ENCODE measurements at regions not wholly inside any gene's neighbourhood (a gene's known extent, or its start where the extent isn't known, plus 50 kb on each side); places are given as distances from the start of the nearest gene placed in this dataset.

GRCh38 chr14:32255789-32256188 lies 52.7 kb upstream of the RNU6-8 start (continued):
- TF ChIP-seq, protein P1, sequence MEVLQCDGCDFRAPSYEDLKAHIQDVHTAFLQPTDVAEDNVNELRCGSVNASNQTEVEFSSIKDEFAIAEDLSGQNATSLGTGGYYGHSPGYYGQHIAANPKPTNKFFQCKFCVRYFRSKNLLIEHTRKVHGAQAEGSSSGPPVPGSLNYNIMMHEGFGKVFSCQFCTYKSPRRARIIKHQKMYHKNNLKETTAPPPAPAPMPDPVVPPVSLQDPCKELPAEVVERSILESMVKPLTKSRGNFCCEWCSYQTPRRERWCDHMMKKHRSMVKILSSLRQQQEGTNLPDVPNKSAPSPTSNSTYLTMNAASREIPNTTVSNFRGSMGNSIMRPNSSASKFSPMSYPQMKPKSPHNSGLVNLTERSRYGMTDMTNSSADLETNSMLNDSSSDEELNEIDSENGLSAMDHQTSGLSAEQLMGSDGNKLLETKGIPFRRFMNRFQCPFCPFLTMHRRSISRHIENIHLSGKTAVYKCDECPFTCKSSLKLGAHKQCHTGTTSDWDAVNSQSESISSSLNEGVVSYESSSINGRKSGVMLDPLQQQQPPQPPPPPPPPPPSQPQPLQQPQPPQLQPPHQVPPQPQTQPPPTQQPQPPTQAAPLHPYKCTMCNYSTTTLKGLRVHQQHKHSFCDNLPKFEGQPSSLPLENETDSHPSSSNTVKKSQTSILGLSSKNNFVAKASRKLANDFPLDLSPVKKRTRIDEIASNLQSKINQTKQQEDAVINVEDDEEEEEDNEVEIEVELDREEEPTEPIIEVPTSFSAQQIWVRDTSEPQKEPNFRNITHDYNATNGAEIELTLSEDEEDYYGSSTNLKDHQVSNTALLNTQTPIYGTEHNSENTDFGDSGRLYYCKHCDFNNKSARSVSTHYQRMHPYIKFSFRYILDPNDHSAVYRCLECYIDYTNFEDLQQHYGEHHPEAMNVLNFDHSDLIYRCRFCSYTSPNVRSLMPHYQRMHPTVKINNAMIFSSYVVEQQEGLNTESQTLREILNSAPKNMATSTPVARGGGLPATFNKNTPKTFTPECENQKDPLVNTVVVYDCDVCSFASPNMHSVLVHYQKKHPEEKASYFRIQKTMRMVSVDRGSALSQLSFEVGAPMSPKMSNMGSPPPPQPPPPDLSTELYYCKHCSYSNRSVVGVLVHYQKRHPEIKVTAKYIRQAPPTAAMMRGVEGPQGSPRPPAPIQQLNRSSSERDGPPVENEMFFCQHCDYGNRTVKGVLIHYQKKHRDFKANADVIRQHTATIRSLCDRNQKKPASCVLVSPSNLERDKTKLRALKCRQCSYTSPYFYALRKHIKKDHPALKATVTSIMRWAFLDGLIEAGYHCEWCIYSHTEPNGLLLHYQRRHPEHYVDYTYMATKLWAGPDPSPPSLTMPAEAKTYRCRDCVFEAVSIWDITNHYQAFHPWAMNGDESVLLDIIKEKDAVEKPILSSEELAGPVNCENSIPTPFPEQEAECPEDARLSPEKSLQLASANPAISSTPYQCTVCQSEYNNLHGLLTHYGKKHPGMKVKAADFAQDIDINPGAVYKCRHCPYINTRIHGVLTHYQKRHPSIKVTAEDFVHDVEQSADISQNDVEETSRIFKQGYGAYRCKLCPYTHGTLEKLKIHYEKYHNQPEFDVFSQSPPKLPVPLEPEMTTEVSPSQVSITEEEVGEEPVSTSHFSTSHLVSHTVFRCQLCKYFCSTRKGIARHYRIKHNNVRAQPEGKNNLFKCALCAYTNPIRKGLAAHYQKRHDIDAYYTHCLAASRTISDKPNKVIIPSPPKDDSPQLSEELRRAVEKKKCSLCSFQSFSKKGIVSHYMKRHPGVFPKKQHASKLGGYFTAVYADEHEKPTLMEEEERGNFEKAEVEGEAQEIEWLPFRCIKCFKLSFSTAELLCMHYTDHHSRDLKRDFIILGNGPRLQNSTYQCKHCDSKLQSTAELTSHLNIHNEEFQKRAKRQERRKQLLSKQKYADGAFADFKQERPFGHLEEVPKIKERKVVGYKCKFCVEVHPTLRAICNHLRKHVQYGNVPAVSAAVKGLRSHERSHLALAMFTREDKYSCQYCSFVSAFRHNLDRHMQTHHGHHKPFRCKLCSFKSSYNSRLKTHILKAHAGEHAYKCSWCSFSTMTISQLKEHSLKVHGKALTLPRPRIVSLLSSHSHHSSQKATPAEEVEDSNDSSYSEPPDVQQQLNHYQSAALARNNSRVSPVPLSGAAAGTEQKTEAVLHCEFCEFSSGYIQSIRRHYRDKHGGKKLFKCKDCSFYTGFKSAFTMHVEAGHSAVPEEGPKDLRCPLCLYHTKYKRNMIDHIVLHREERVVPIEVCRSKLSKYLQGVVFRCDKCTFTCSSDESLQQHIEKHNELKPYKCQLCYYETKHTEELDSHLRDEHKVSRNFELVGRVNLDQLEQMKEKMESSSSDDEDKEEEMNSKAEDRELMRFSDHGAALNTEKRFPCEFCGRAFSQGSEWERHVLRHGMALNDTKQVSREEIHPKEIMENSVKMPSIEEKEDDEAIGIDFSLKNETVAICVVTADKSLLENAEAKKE (CRISPR knock-in tag; IDR thresholded peaks at IDR 0.05) = no peak

GRCh38 chr14:32256576-32256975 lies 53.5 kb upstream of the RNU6-8 start:
- Mint-ChIP-seq H3K27me3 (ENCODE audit: insufficient read depth, low read depth, poor library complexity) (no peaks in the 10 kb centered on the region), H3K9me3 (no peaks in the 10 kb centered on the region), H3K36me3 (ENCODE audit: low read depth) (no peaks in the 10 kb centered on the region), H3K27ac (peak overlapping the region; percentile 57; the same call in 1 of the 2 replicates), H3K4me3 (no peak overlapping the region), H3K4me1 (peaks cover 10% of the 10 kb centered on the region)
- DNase-seq (ENCODE audit: low spot score) = no peak
- ATAC-seq = no peak
- Histone ChIP-seq H3K79me2 (replicated peaks; ENCODE audit: insufficient read depth) (no peaks in the 10 kb centered on the region), H3K4me1 (ENCODE audit: insufficient read depth) (no peaks in the 10 kb centered on the region; the same call in 1 of the 2 replicates), H3F3A (replicated peaks; ENCODE audit: low read depth) (no peaks in the 10 kb centered on the region), H3K4me3 (no peak overlapping the region), H2AFZ (no peak overlapping the region), H3K4me2 (no peak overlapping the region), H3K27me3 (ENCODE audit: insufficient read depth) (no peaks in the 10 kb centered on the region), H3K9me2 (ENCODE audit: insufficient read depth) (no peaks in the 10 kb centered on the region), H4K20me1 (replicated peaks; ENCODE audit: insufficient read depth) (no peaks in the 10 kb centered on the region), H3K36me3 (ENCODE audit: insufficient read depth) (no peaks in the 10 kb centered on the region), H3K27ac (ENCODE audit: low read depth) (no peak overlapping the region)
- TF ChIP-seq NANOG (IDR thresholded peaks at IDR 0.05; ENCODE audit: borderline replicate concordance) (no peak), CTCF (conservative IDR thresholded peaks at IDR 0.05; ENCODE audit: low read depth in 2 of 2) (no peak)
